Heart left ventricle (tissue), 13 donors: ENCODE measurements at regions not wholly inside any gene's neighbourhood (a gene's known extent, or its start where the extent isn't known, plus 50 kb on each side); places are given as distances from the start of the nearest gene placed in this dataset.

ENCODE experiments used
- POLR2A ChIP-seq, 2 donors: fragments of 450-650 bp; IDR thresholded peaks; one replicate each; pipeline ENCODE4 v1.6.1; 2017; ENCODE audit warnings: antibody characterized with exemption in 2 of 2, mild to moderate bottlenecking in 2 of 2, moderate library complexity in 2 of 2
- TF ChIP-seq, protein P1 (sequence below), 12 donors: fragments of 200-600 bp; sonication (generic) in 4 of 12; IDR thresholded peaks; one replicate each; pipeline versions ENCODE4 v1.5.0 to v1.8.0; 2018 to 2022; ENCODE audit warnings: antibody characterized with exemption in 12 of 12, mild to moderate bottlenecking in 5 of 12
- donor health status: ischemic (EF 13 %, LVEDD 7.1; RV severe dilation, severe dysfunction).
- donor health status: DM: no; HTN: yes; CAD: no.
- donor health status: DM: no; HTN: no; CAD: no.
- donor health status: ischemic (EF 25% LVEDD 6.9; RV normal size, moderate dysfunction).
- donor health status: ischemic (EF 25% LVEDD 5.7; RV mildly dilated, moderate dysfunction).
- donor health status: ischemic (EF 35%, LVEDD 5.7; RV mildly dilated, moderate dysfunction).
- donor health status: nonischemic (EF 11% LVEDD 7.7; RV severe dilation, severe dysfunction).
- donor health status: DM: yes; HTN: yes; CAD: no.
- donor health status: PGD.
- donor health status: ischemic (EF 29% LVEDD 5.4; RV normal size, mild dysfunction).
- donor health status: nonischemic (EF 23%, LVEDD 6.1; RV moderate dilation, normal function).

GRCh38 chr5:68953875-68954617 is 139.8 kb upstream of the SLC30A5 start:
- TF ChIP-seq, protein P1, sequence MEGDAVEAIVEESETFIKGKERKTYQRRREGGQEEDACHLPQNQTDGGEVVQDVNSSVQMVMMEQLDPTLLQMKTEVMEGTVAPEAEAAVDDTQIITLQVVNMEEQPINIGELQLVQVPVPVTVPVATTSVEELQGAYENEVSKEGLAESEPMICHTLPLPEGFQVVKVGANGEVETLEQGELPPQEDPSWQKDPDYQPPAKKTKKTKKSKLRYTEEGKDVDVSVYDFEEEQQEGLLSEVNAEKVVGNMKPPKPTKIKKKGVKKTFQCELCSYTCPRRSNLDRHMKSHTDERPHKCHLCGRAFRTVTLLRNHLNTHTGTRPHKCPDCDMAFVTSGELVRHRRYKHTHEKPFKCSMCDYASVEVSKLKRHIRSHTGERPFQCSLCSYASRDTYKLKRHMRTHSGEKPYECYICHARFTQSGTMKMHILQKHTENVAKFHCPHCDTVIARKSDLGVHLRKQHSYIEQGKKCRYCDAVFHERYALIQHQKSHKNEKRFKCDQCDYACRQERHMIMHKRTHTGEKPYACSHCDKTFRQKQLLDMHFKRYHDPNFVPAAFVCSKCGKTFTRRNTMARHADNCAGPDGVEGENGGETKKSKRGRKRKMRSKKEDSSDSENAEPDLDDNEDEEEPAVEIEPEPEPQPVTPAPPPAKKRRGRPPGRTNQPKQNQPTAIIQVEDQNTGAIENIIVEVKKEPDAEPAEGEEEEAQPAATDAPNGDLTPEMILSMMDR (IDR thresholded peaks at IDR 0.05), result no peak
- no peak for TF ChIP-seq POLR2A (IDR thresholded peaks at IDR 0.05)
